Bronchial epithelial cell (primary cell): ENCODE measurements at regions not wholly inside any gene's neighbourhood (a gene's known extent, or its start where the extent isn't known, plus 50 kb on each side); places are given as distances from the start of the nearest gene placed in this dataset.

Source experiments
- DNase-seq: peaks from one replicate; pipeline ENCODE4 v3.0.0-alpha.2; 2010; ENCODE audit warnings: low read depth
- FAIRE-seq: peaks from 2 replicates; lab custom pipeline; 2011; peaks lifted over from hg19 to GRCh38; lab: Jason Lieb, UNC
- H3K27me3 ChIP-seq: 2 replicates; pipeline ENCODE4 v1.5.1; 2011; ENCODE audit warnings: low read length; ENCODE audit not compliant: control insufficient read depth, insufficient read depth
- H3K36me3 ChIP-seq: 2 replicates; pipeline ENCODE4 v1.5.1; 2011; ENCODE audit warnings: low read length; ENCODE audit not compliant: control insufficient read depth, insufficient read depth
- H3K4me3 ChIP-seq: 2 replicates; pipeline ENCODE4 v1.5.1; 2011; ENCODE audit warnings: mild to moderate bottlenecking, low read depth, low read length, control low read depth
- CTCF ChIP-seq: IDR thresholded peaks from 2 replicates; pipeline ENCODE4 v1.5.1; 2011; ENCODE audit warnings: mild to moderate bottlenecking, moderate library complexity, low read length, control low read depth, inconsistent platforms; ENCODE audit not compliant: insufficient read depth, severe bottlenecking

- Histone ChIP-seq H3K27me3 (no peaks in the 10 kb centered on the region), H3K4me3 (no peak overlapping the region), H3K36me3 (no peaks in the 10 kb centered on the region)
- DNase-seq (no peak), FAIRE-seq (no peak)
- no peak for TF ChIP-seq CTCF
Observed at GRCh38 chr5:84741056-84741455, 356.4 kb upstream of the EDIL3 start.

- FAIRE-seq: no peak
- Histone ChIP-seq H3K36me3 (no peaks in the 10 kb centered on the region), H3K4me3 (no peak overlapping the region), H3K27me3 (no peaks in the 10 kb centered on the region)
- TF ChIP-seq CTCF: no peak
- peak; percentile 52 for DNase-seq
Observed at GRCh38 chr5:84729326-84729725, 344.6 kb upstream of the EDIL3 start.

- Histone ChIP-seq H3K36me3 (no peaks in the 10 kb centered on the region), H3K27me3 (no peaks in the 10 kb centered on the region), H3K4me3 (no peak overlapping the region)
- no peak for DNase-seq
- TF ChIP-seq CTCF: no peak
- no peak for FAIRE-seq
Observed at GRCh38 chr5:84727708-84728107, 343.0 kb upstream of the EDIL3 start.

- DNase-seq (peak; percentile 51), FAIRE-seq (no peak)
- no peak for TF ChIP-seq CTCF
- H3K27me3 ChIP-seq: no peaks in the 10 kb centered on the region
- H3K4me3 ChIP-seq: no peak overlapping the region
- H3K36me3 ChIP-seq: no peaks in the 10 kb centered on the region
Observed at GRCh38 chr5:84725946-84726570, 341.4 kb upstream of the EDIL3 start.

GRCh38 chr5:84724683-84725082 is 340.0 kb upstream of the EDIL3 start:
- no peaks in the 10 kb centered on the region for H3K27me3 ChIP-seq
- DNase-seq (peak; percentile 91), FAIRE-seq (no peak)
- H3K36me3 ChIP-seq: no peaks in the 10 kb centered on the region
- no peak overlapping the region for H3K4me3 ChIP-seq
- no peak for TF ChIP-seq CTCF

GRCh38 chr5:84724181-84724580 is 339.5 kb upstream of the EDIL3 start:
- no peak overlapping the region for H3K4me3 ChIP-seq
- TF ChIP-seq CTCF: no peak
- DNase-seq (no peak), FAIRE-seq (no peak)
- H3K27me3 ChIP-seq: no peaks in the 10 kb centered on the region
- H3K36me3 ChIP-seq: no peaks in the 10 kb centered on the region
